SK-N-SH (cell line): ENCODE measurements at regions not wholly inside any gene's neighbourhood (a gene's known extent, or its start where the extent isn't known, plus 50 kb on each side); places are given as distances from the start of the nearest gene placed in this dataset.

ENCODE experiments used
- EP300 ChIP-seq, 2 experiments: IDR thresholded peaks; 2 replicates each; pipeline versions ENCODE4 v1.4.0 to v1.6.1; 2012; ENCODE audit warnings: borderline replicate concordance in 1 of 2, low read depth in 1 of 2, low read length in 1 of 2
- EZH2phosphoT487 ChIP-seq: fragments of 200-600 bp; sonication (generic); IDR thresholded peaks from 2 replicates; pipeline ENCODE4 v1.6.1; 2017; ENCODE audit warnings: low read depth, mixed run types, mild to moderate bottlenecking, antibody characterized with exemption, moderate library complexity, borderline replicate concordance
- FOXM1 ChIP-seq: IDR thresholded peaks from 2 replicates; pipeline ENCODE4 v1.4.0; 2012; ENCODE audit warnings: low read depth, mild to moderate bottlenecking
- GABPA ChIP-seq: IDR thresholded peaks from 2 replicates; pipeline ENCODE4 v1.4.0; 2012; ENCODE audit warnings: low read depth, mild to moderate bottlenecking
- NRF1 ChIP-seq: IDR thresholded peaks from 2 replicates; pipeline ENCODE4 v1.6.1; 2012; ENCODE audit warnings: low read depth, mild to moderate bottlenecking, low read length
- POLR2AphosphoS5 ChIP-seq: IDR thresholded peaks from 2 replicates; pipeline ENCODE4 v1.6.1; 2012; ENCODE audit warnings: low read depth, low read length
- RAD21 ChIP-seq: IDR thresholded peaks from 2 replicates; pipeline ENCODE4 v1.6.1; 2012; ENCODE audit warnings: mild to moderate bottlenecking, low read length
- RCOR1 ChIP-seq: fragments of 150-350 bp; IDR thresholded peaks from 2 replicates; pipeline ENCODE4 v1.6.1; 2017; ENCODE audit warnings: antibody characterized with exemption, low read length
- RFX5 ChIP-seq: IDR thresholded peaks from 2 replicates; pipeline ENCODE4 v1.6.1; 2012; ENCODE audit warnings: mild to moderate bottlenecking, improper control_type of control experiment, low read length
- SIN3A ChIP-seq: IDR thresholded peaks from 2 replicates; pipeline ENCODE4 v1.6.1; 2012; ENCODE audit warnings: low read depth, mild to moderate bottlenecking, low read length, moderate library complexity, borderline replicate concordance
- TF ChIP-seq, protein P1 (sequence below): fragments of 200-600 bp; sonication (generic); IDR thresholded peaks from 2 replicates; pipeline ENCODE4 v1.6.1; 2017; ENCODE audit warnings: antibody characterized with exemption, mild to moderate bottlenecking, moderate library complexity
- TF ChIP-seq, protein P2 (sequence below): IDR thresholded peaks from 2 replicates; pipeline ENCODE4 v1.6.1; 2012; ENCODE audit warnings: mild to moderate bottlenecking, low read depth, low read length, moderate library complexity
- TF ChIP-seq, protein P3 (sequence below): IDR thresholded peaks from 2 replicates; pipeline ENCODE4 v1.4.0; 2012; ENCODE audit warnings: low read depth

DNA sequence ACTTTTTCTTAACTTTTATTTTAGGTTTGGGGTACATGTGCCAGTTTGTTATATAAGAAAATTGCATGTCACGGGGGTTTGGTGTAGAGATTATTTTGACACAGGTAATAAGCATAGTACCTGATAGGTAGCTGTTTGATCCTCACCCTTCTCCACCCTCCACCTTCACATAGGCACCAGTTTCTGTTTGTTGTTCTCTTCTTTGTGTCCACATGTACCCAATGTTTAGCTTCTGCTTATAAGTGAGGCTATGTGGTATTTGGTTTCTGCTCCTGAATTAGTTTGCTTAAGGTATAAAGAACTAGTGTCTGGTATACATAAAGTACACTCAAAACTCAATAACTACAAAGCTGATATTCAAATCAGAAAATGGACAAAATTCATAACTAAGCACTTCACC, 654.6 kb upstream of the LINC00305 start:
- TF ChIP-seq, protein P1, sequence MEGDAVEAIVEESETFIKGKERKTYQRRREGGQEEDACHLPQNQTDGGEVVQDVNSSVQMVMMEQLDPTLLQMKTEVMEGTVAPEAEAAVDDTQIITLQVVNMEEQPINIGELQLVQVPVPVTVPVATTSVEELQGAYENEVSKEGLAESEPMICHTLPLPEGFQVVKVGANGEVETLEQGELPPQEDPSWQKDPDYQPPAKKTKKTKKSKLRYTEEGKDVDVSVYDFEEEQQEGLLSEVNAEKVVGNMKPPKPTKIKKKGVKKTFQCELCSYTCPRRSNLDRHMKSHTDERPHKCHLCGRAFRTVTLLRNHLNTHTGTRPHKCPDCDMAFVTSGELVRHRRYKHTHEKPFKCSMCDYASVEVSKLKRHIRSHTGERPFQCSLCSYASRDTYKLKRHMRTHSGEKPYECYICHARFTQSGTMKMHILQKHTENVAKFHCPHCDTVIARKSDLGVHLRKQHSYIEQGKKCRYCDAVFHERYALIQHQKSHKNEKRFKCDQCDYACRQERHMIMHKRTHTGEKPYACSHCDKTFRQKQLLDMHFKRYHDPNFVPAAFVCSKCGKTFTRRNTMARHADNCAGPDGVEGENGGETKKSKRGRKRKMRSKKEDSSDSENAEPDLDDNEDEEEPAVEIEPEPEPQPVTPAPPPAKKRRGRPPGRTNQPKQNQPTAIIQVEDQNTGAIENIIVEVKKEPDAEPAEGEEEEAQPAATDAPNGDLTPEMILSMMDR, result no peak
- TF ChIP-seq, protein P2, sequence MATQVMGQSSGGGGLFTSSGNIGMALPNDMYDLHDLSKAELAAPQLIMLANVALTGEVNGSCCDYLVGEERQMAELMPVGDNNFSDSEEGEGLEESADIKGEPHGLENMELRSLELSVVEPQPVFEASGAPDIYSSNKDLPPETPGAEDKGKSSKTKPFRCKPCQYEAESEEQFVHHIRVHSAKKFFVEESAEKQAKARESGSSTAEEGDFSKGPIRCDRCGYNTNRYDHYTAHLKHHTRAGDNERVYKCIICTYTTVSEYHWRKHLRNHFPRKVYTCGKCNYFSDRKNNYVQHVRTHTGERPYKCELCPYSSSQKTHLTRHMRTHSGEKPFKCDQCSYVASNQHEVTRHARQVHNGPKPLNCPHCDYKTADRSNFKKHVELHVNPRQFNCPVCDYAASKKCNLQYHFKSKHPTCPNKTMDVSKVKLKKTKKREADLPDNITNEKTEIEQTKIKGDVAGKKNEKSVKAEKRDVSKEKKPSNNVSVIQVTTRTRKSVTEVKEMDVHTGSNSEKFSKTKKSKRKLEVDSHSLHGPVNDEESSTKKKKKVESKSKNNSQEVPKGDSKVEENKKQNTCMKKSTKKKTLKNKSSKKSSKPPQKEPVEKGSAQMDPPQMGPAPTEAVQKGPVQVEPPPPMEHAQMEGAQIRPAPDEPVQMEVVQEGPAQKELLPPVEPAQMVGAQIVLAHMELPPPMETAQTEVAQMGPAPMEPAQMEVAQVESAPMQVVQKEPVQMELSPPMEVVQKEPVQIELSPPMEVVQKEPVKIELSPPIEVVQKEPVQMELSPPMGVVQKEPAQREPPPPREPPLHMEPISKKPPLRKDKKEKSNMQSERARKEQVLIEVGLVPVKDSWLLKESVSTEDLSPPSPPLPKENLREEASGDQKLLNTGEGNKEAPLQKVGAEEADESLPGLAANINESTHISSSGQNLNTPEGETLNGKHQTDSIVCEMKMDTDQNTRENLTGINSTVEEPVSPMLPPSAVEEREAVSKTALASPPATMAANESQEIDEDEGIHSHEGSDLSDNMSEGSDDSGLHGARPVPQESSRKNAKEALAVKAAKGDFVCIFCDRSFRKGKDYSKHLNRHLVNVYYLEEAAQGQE, result no peak
- TF ChIP-seq RFX5, result no peak
- no peak for TF ChIP-seq NRF1
- TF ChIP-seq RAD21, result no peak
- no peak for TF ChIP-seq RCOR1
- TF ChIP-seq EP300 (IDR thresholded peaks at IDR 0.05; ENCODE audit: borderline replicate concordance in 1 of 2, low read depth in 1 of 2, low read length in 1 of 2), result no peak
- no peak for TF ChIP-seq EZH2phosphoT487
- no peak for TF ChIP-seq SIN3A
- no peak for TF ChIP-seq GABPA
- TF ChIP-seq POLR2AphosphoS5, result no peak
- TF ChIP-seq FOXM1, result no peak
- TF ChIP-seq, protein P3, sequence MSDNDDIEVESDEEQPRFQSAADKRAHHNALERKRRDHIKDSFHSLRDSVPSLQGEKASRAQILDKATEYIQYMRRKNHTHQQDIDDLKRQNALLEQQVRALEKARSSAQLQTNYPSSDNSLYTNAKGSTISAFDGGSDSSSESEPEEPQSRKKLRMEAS, result no peak
